GM21737 (cell line): ENCODE measurements at regions not wholly inside any gene's neighbourhood (a gene's known extent, or its start where the extent isn't known, plus 50 kb on each side); places are given as distances from the start of the nearest gene placed in this dataset.

Experiments
- ATAC-seq: cut with Tn5 transposase; IDR thresholded peaks from one replicate; pipeline ENCODE4 v1.9.1; 2021; ENCODE audit warnings: mild to moderate bottlenecking, moderate library complexity; ENCODE audit not compliant: unreplicated experiment

DNA sequence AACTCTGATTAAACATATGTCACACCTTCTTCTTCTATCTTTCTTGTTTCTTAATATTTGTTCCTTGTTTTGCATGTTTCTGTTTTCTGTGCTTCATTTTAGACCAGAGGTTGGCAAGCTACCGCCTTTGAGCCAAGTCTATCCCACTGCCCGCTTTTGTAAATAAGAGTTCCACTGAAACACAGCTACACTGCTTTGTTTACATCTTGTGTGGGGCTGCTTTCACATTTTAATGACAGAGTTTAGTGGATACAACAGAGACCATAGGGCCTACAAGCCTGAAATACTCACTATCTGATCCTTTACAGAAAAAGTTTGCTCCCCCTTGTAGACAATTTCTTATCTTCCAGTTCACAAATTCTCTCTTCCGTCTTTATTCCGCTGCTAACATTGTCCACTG is 109.4 kb upstream of the SPACA1 start:
- no peak for ATAC-seq

DNA sequence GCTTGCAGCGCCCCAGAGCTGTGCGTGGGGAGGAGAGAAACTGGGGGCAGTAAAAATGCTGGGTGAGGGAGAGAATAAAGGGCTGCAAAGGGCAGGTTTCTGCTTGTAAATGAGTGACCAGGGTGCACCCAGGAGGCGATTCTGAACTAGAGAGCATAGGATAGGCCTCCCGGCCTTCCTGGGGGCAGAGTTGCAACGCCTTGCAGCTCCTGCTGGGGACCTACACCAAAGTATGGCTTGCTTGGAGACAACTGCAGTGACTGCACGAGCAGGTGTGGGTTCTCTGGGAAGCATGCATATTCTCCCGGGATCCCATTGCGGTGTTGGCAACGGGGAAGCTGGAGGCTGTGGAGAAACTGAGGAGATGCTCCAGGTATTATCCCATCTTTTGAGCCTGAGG is 111.6 kb upstream of the SPACA1 start:
- ATAC-seq, result no peak

GRCh38 chr6:87935196-87935595 is 112.4 kb upstream of the SPACA1 start:
- ATAC-seq, result no peak

- no peak for ATAC-seq
Observed at GRCh38 chr6:87932361-87932760, 115.3 kb upstream of the SPACA1 start.

DNA sequence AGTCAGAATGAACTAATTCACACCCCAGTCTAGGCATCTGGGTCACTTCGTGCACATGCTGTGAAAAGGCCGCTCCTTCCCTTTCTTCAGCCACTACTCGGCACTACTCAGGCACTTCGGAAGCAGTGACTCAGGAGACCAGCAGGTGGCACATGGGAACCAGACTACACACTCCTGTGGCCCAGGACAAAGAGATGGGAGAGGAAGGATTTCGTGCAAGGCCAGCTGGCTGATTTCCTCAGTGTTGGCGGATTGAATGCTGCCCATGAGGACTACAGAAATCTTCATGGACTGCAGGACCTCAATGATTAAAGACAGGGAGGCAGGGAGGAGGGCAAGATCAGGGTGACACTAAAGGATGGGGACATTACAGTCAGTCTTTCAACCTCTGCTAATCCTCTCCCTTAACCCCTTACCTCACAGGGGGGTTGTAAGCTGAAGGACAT is 117.8 kb upstream of the SPACA1 start:
- peak; percentile 57 for ATAC-seq

- ATAC-seq, result no peak
Observed at GRCh38 chr6:87926687-87927086, 121.0 kb upstream of the SPACA1 start.

- ATAC-seq, result no peak
Observed at GRCh38 chr6:87926072-87926471, 121.6 kb upstream of the SPACA1 start.

GRCh38 chr6:87925373-87926060 is 122.1 kb upstream of the SPACA1 start:
- ATAC-seq, result peak; percentile 48

GRCh38 chr6:87923389-87924050 is 124.1 kb upstream of the SPACA1 start:
- ATAC-seq, result no peak

DNA sequence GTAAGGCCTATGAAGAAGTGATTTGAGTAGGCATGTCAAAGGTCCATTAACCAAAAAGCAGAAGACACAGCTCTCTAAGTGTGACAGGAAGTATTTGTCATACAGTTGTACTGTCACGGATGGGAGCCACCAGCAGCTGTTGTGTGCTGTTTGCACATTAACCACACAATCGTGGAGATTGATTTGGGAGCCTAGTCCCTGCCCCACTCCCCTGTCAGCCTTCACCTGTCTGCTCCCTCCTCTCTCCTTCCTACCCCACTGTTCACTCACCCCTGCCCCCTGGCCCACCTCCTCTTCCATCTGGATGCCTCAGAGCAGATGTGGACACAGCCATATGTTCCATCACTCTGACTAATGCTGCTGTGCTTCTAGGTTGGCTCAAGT is 124.7 kb upstream of the SPACA1 start:
- ATAC-seq, result peak; percentile 67

DNA sequence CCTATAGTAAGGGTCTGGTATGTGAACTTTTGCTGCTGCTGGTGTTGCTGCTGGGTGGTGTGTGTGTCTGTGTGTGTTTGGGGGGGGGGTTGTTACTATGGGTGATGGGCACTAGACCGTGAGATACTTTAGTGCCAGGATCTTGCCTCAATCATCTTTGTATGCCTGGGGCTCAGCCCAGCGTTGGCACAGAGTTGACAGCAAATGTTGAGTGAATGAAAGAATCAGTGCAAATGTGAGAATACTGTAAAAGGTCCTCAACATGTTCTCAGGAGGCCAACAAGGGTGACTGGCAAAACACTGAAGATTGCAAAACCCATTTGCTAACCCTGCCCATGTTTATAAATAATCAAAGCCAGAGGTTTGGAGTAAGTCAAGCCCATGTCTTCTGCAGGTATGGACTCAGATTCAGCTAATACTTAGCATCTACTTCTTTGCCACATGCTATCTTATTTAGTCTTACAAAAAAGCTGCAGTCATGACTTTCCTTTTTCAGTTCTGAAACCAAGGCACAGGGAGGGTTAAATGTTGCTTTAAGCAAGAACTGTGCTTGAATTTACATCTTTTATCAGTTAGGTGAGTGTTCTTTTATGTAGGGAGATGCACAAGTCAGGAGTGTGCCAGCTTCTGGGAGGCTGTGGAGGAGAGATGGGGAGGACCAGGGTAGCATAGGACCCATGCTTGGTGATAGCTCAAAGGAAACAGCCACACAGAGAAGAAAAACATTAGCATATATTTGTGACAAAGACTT is 125.3 kb upstream of the SPACA1 start:
- peak; percentile 20 for ATAC-seq

GRCh38 chr6:87921034-87921433 is 126.6 kb upstream of the SPACA1 start:
- ATAC-seq, result no peak

GRCh38 chr6:87920245-87920644 is 127.4 kb upstream of the SPACA1 start:
- ATAC-seq, result no peak

DNA sequence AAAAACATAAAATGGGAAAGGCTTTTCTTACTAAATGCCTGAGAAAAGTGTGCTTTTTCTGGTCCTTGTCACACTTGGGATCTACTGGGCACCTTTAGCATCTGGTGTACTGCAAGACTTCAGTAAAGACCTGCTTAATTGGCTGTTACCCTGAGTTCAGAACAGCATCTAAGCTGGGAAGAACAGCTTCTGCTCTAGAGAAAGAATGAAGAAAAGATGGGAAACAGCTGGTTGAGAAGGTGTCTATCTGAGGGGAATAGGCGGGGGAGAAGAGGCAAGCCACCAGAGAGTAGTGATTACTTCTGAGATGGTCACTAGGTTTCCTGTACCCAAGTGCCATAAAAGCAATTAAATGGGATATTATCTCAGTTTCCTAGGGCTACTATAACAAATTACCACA is 128.2 kb upstream of the SPACA1 start:
- ATAC-seq, result no peak

GRCh38 chr6:87919001-87919400 is 128.6 kb upstream of the SPACA1 start:
- no peak for ATAC-seq

DNA sequence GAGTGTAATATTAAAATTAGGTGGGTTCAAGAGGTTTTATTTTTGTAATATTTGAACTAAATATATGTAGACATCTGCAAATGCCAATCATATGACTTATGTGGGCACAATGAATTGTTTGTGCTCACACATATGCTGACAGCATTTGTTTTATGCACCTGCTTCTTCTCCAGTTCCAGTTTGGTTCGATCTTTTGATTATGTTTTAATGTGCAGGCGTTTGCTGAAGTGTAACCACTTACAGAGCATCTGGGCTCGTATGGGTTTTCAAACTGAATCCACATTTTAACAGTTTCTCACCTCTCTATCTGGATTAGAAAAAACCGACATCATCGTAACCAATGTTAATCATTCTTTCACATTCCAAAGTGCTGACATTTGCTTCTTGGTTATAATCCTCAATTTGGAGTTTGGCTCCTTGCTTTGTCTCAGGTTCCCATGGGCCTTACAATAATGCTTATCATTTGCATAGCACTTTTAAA is 129.1 kb upstream of the SPACA1 start:
- no peak for ATAC-seq

DNA sequence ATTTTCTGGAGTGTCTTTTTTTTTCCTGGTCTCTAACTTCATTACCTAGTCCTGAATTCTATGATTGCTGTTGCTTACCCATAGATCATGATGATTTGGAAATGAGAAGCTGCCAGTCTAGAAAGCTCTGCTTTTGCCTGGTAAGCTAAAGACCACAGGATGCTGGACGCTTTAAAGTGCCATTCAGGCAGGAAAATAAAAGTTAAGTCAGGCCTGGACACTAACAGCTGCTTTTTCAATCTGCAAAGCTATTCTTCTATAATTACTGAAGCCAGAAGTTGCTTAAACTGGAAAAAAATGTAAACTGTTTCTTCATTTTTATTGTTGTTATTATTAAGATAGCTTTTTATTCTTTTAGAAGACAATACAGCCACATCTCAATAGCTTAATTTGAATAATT is 129.8 kb upstream of the SPACA1 start:
- ATAC-seq, result no peak

- ATAC-seq, result no peak
Observed at GRCh38 chr6:87916446-87916845, 131.2 kb upstream of the SPACA1 start.

GRCh38 chr6:87914637-87915395 is 132.8 kb upstream of the SPACA1 start:
- no peak for ATAC-seq

GRCh38 chr6:87913974-87914373 is 133.7 kb upstream of the SPACA1 start:
- no peak for ATAC-seq

- ATAC-seq, result no peak
Observed at GRCh38 chr6:87912102-87912501, 135.5 kb upstream of the SPACA1 start.
